Kidney (tissue), 13 donors: ENCODE measurements at regions not wholly inside any gene's neighbourhood (a gene's known extent, or its start where the extent isn't known, plus 50 kb on each side); places are given as distances from the start of the nearest gene placed in this dataset.

Experiments
- DNase-seq, 5 donors: peaks; one replicate each; pipeline ENCODE4 v3.0.0-alpha.2; 2013 to 2020
- FAIRE-seq: peaks from 2 replicates; lab custom pipeline; 2012; peaks lifted over from hg19 to GRCh38; lab: Jason Lieb, UNC
- H3K27ac ChIP-seq, 2 donors: one replicate each; pipeline ENCODE4 v1.7.0; 2013; ENCODE audit warnings: low read depth in 2 of 2, low read length in 2 of 2, inconsistent platforms in 1 of 2
- H3K27me3 ChIP-seq: one replicate; pipeline ENCODE4 v1.7.1; 2013; ENCODE audit warnings: low read length, inconsistent platforms; ENCODE audit not compliant: control insufficient read depth, insufficient read depth
- H3K36me3 ChIP-seq, 3 donors: one replicate each; pipeline versions ENCODE4 v1.7.0 to v1.7.1; 2013; ENCODE audit warnings: low read length in 3 of 3, control low read depth in 1 of 3, inconsistent platforms in 1 of 3; ENCODE audit not compliant: insufficient read depth in 3 of 3, control insufficient read depth in 2 of 3
- H3K4me1 ChIP-seq, 3 donors: one replicate each; pipeline versions ENCODE4 v1.7.0 to v1.7.1; 2013; ENCODE audit warnings: low read length in 3 of 3, inconsistent platforms in 1 of 3, low read depth in 1 of 3; ENCODE audit not compliant: control insufficient read depth in 2 of 3, insufficient read depth in 2 of 3
- H3K4me3 ChIP-seq, 3 donors: one replicate each; pipeline versions ENCODE4 v1.7.0 to v1.8.1; 2013; ENCODE audit warnings: low read length in 3 of 3, control low read depth in 1 of 3, inconsistent platforms in 1 of 3
- H3K9ac ChIP-seq, 3 donors: one replicate each; pipeline versions ENCODE4 v1.7.0 to v1.7.1; 2013; ENCODE audit warnings: low read length in 3 of 3, control low read depth in 1 of 3, inconsistent platforms in 1 of 3
- H3K9me3 ChIP-seq, 3 donors: one replicate each; pipeline versions ENCODE4 v1.7.0 to v1.7.1; 2013; ENCODE audit warnings: low read length in 3 of 3, control low read depth in 1 of 3, inconsistent platforms in 1 of 3; ENCODE audit not compliant: control insufficient read depth in 2 of 3, insufficient read depth in 1 of 3
- CTCF ChIP-seq: IDR thresholded peaks from 3 replicates; pipeline ENCODE4 v1.5.1; 2012; ENCODE audit warnings: mild to moderate bottlenecking, moderate library complexity, borderline replicate concordance; ENCODE audit not compliant: insufficient read depth; ENCODE audit errors: extremely low read depth
- intact Hi-C: fragments of 100-400 bp; cut with DNase I; formaldehyde crosslinking; loops from one replicate; pipeline ENCODE4 v1.11.1; 2022
- donor health status: control.
- donor health status: control.
- donor health status: control.
- donor health status: control.
- donor health status: control.
- donor health status: DM: yes; HTN: yes; CAD: no.
- donor health status: Normal renal cell carcinoma (clear cell type).

GRCh38 chr11:128244871-128245270, 342.5 kb downstream of the ETS1 start:
- H3K4me1 ChIP-seq = peaks cover 0 to 2% (median 0%) of the 10 kb centered on the region in 3 donors
- no peak for TF ChIP-seq CTCF
- H3K27ac ChIP-seq = no peak overlapping the region
- no peak overlapping the region for H3K4me3 ChIP-seq
- H3K27me3 ChIP-seq = no peaks in the 10 kb centered on the region
- H3K9ac ChIP-seq = no peak overlapping the region
- no peaks in the 10 kb centered on the region for H3K36me3 ChIP-seq
- no peak for FAIRE-seq
- no peaks in the 10 kb centered on the region for H3K9me3 ChIP-seq
- no peak for DNase-seq
- intact Hi-C loops = no loop called here

- Histone ChIP-seq H3K4me3 (no peak overlapping the region), H3K9ac (no peak overlapping the region), H3K27me3 (no peaks in the 10 kb centered on the region), H3K4me1 (peaks cover 0 to 2% (median 0%) of the 10 kb centered on the region in 3 donors), H3K36me3 (no peaks in the 10 kb centered on the region), H3K27ac (no peak overlapping the region), H3K9me3 (no peaks in the 10 kb centered on the region)
- no peak for TF ChIP-seq CTCF
- no peak for FAIRE-seq
- intact Hi-C loops = no loop called here
- DNase-seq = peak in 1 of 5 donors; percentile 37
Observed at GRCh38 chr11:128242451-128242850, 344.9 kb downstream of the ETS1 start.

- no peaks in the 10 kb centered on the region for H3K36me3 ChIP-seq
- no peak overlapping the region for H3K9ac ChIP-seq
- no peaks in the 10 kb centered on the region for H3K27me3 ChIP-seq
- no peak for TF ChIP-seq CTCF
- H3K4me3 ChIP-seq = no peak overlapping the region
- peaks cover 0 to 3% (median 0%) of the 10 kb centered on the region in 3 donors for H3K4me1 ChIP-seq
- no peak for FAIRE-seq
- peak overlapping the region in 1 of 2 donors; percentile 8 for H3K27ac ChIP-seq
- H3K9me3 ChIP-seq = no peaks in the 10 kb centered on the region
- intact Hi-C loops = no loop called here
- DNase-seq = peak in 2 of 5 donors; percentile 35 to 64
Observed at GRCh38 chr11:128240546-128240945, 346.8 kb downstream of the ETS1 start.

- no peaks in the 10 kb centered on the region for H3K36me3 ChIP-seq
- H3K4me3 ChIP-seq = no peak overlapping the region
- H3K27ac ChIP-seq = no peak overlapping the region
- intact Hi-C loops = no loop called here
- FAIRE-seq = no peak
- DNase-seq = no peak
- H3K9me3 ChIP-seq = no peaks in the 10 kb centered on the region
- TF ChIP-seq CTCF = no peak
- no peaks in the 10 kb centered on the region for H3K27me3 ChIP-seq
- H3K9ac ChIP-seq = no peak overlapping the region
- H3K4me1 ChIP-seq = peaks cover 0 to 3% (median 0%) of the 10 kb centered on the region in 3 donors
Observed at GRCh38 chr11:128239306-128239705, 348.1 kb downstream of the ETS1 start.
